Astrocyte of the cerebellum (primary cell): ENCODE measurements at regions not wholly inside any gene's neighbourhood (a gene's known extent, or its start where the extent isn't known, plus 50 kb on each side); places are given as distances from the start of the nearest gene placed in this dataset.

ENCODE experiments used
- DNase-seq: peaks from one replicate; pipeline ENCODE4 v3.0.0-alpha.2; 2011; ENCODE audit warnings: low read depth
- H3K4me3 ChIP-seq: 2 replicates; pipeline ENCODE4 v1.5.1; 2011; ENCODE audit warnings: mild to moderate bottlenecking, low read depth, low read length, moderate library complexity
- in situ Hi-C: cut with HindIII; loops from 2 replicates; pipeline ENCODE4 v1.10.0; 2017; ENCODE audit warnings: low sequenced_read_pairs
- TF ChIP-seq, protein P1 (sequence below): IDR thresholded peaks from 2 replicates; pipeline ENCODE4 v1.5.1; 2012; ENCODE audit warnings: low read length, low read depth, moderate library complexity, mild to moderate bottlenecking; ENCODE audit errors: missing control alignments

- in situ Hi-C loops, result no loop called here
- no peak overlapping the region for H3K4me3 ChIP-seq
- TF ChIP-seq, protein P1, sequence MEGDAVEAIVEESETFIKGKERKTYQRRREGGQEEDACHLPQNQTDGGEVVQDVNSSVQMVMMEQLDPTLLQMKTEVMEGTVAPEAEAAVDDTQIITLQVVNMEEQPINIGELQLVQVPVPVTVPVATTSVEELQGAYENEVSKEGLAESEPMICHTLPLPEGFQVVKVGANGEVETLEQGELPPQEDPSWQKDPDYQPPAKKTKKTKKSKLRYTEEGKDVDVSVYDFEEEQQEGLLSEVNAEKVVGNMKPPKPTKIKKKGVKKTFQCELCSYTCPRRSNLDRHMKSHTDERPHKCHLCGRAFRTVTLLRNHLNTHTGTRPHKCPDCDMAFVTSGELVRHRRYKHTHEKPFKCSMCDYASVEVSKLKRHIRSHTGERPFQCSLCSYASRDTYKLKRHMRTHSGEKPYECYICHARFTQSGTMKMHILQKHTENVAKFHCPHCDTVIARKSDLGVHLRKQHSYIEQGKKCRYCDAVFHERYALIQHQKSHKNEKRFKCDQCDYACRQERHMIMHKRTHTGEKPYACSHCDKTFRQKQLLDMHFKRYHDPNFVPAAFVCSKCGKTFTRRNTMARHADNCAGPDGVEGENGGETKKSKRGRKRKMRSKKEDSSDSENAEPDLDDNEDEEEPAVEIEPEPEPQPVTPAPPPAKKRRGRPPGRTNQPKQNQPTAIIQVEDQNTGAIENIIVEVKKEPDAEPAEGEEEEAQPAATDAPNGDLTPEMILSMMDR, result no peak
- no peak for DNase-seq
Measured at GRCh38 chr13:108428691-108429090, 159.2 kb downstream of the TNFSF13B start.

- TF ChIP-seq, protein P1, result no peak
- no peak for DNase-seq
- in situ Hi-C loops, result no loop called here
- no peak overlapping the region for H3K4me3 ChIP-seq
Measured at GRCh38 chr13:108433976-108434755, 164.6 kb downstream of the TNFSF13B start.

GRCh38 chr13:108435393-108436149, 166.1 kb downstream of the TNFSF13B start:
- in situ Hi-C loops, result no loop called here
- no peak overlapping the region for H3K4me3 ChIP-seq
- no peak for DNase-seq
- TF ChIP-seq, protein P1, result no peak

- in situ Hi-C loops, result no loop called here
- no peak overlapping the region for H3K4me3 ChIP-seq
- TF ChIP-seq, protein P1, result no peak
- no peak for DNase-seq
Measured at GRCh38 chr13:108437496-108437895, 168.0 kb downstream of the TNFSF13B start.

GRCh38 chr13:108439556-108439955, 170.0 kb downstream of the TNFSF13B start:
- TF ChIP-seq, protein P1, result no peak
- in situ Hi-C loops, result no loop called here
- no peak for DNase-seq
- no peak overlapping the region for H3K4me3 ChIP-seq

- no peak overlapping the region for H3K4me3 ChIP-seq
- in situ Hi-C loops, result no loop called here
- TF ChIP-seq, protein P1, result no peak
- no peak for DNase-seq
Measured at GRCh38 chr13:108444448-108444847, 174.9 kb downstream of the TNFSF13B start.
